Mesenchymal stem cell (in vitro differentiated cells and primary cell): ENCODE measurements at regions not wholly inside any gene's neighbourhood (a gene's known extent, or its start where the extent isn't known, plus 50 kb on each side); places are given as distances from the start of the nearest gene placed in this dataset.

Source experiments
- DNase-seq: peaks from one replicate; pipeline ENCODE4 v3.0.0-alpha.2; 2013
- H2AFZ ChIP-seq: one replicate; pipeline ENCODE4 v1.6.1; 2013; ENCODE audit warnings: low read depth, mild to moderate bottlenecking, control low read depth, inconsistent platforms, low read length, moderate library complexity
- H2AK5ac ChIP-seq: 2 replicates; pipeline ENCODE4 v1.6.1; 2013; ENCODE audit warnings: low read length, moderate library complexity, mild to moderate bottlenecking, inconsistent platforms; ENCODE audit not compliant: severe bottlenecking
- H2BK120ac ChIP-seq: one replicate; pipeline ENCODE4 v1.6.1; 2013; ENCODE audit warnings: low read depth, mild to moderate bottlenecking, inconsistent platforms, low read length, moderate library complexity
- H2BK12ac ChIP-seq, 2 experiments: one replicate each; pipeline ENCODE4 v1.6.1; 2013; ENCODE audit warnings: inconsistent platforms in 2 of 2, low read length in 2 of 2, mild to moderate bottlenecking in 2 of 2, moderate library complexity in 2 of 2, control low read depth in 1 of 2
- H2BK15ac ChIP-seq: one replicate; pipeline ENCODE4 v1.6.1; 2013; ENCODE audit warnings: mild to moderate bottlenecking, low read depth, inconsistent platforms; ENCODE audit not compliant: poor library complexity, severe bottlenecking
- H2BK5ac ChIP-seq: 2 replicates; pipeline ENCODE4 v1.6.1; 2013; ENCODE audit warnings: low read depth, mild to moderate bottlenecking, low read length, control low read depth, inconsistent platforms; ENCODE audit not compliant: poor library complexity, severe bottlenecking
- H3K14ac ChIP-seq, 2 experiments: one replicate each; pipeline ENCODE4 v1.6.1; 2013; ENCODE audit warnings: inconsistent platforms in 2 of 2, low read length in 2 of 2, control low read depth in 1 of 2, mild to moderate bottlenecking in 1 of 2, moderate library complexity in 1 of 2
- H3K18ac ChIP-seq, 2 experiments: one replicate each; pipeline ENCODE4 v1.6.1; 2013; ENCODE audit warnings: inconsistent platforms in 2 of 2, low read length in 2 of 2, control low read depth in 1 of 2, low read depth in 1 of 2, mild to moderate bottlenecking in 1 of 2
- H3K23ac ChIP-seq, 2 experiments: one replicate each; pipeline ENCODE4 v1.6.1; 2013; ENCODE audit warnings: inconsistent platforms in 2 of 2, low read length in 2 of 2, mild to moderate bottlenecking in 2 of 2, moderate library complexity in 2 of 2, control low read depth in 1 of 2
- H3K27ac ChIP-seq: 2 replicates; pipeline ENCODE4 v1.5.1; 2013; ENCODE audit warnings: mild to moderate bottlenecking, moderate library complexity, low read length, control low read depth, inconsistent platforms; ENCODE audit not compliant: poor library complexity, severe bottlenecking
- H3K27me3 ChIP-seq, 2 experiments: 2 replicates each; pipeline versions ENCODE4 v1.6.1 to v1.7.0; 2013; ENCODE audit warnings: low read length in 2 of 2, mild to moderate bottlenecking in 2 of 2, moderate library complexity in 2 of 2, control low read depth in 1 of 2, inconsistent platforms in 1 of 2; ENCODE audit not compliant: control insufficient read depth in 1 of 2, insufficient read depth in 1 of 2
- H3K36me3 ChIP-seq, 2 experiments: 2 replicates each; pipeline versions ENCODE4 v1.6.1 to v1.7.0; 2013; ENCODE audit warnings: low read length in 2 of 2, control low read depth in 1 of 2, inconsistent platforms in 1 of 2, low read depth in 1 of 2, mild to moderate bottlenecking in 1 of 2; ENCODE audit not compliant: insufficient read depth in 2 of 2, control insufficient read depth in 1 of 2
- H3K4ac ChIP-seq, 2 experiments: one replicate each; pipeline ENCODE4 v1.6.1; 2013; ENCODE audit warnings: inconsistent platforms in 2 of 2, low read length in 2 of 2, mild to moderate bottlenecking in 2 of 2, moderate library complexity in 2 of 2, control low read depth in 1 of 2, low read depth in 1 of 2
- H3K4me1 ChIP-seq: 2 replicates; pipeline ENCODE4 v1.6.1; 2013; ENCODE audit warnings: low read depth, low read length, control low read depth; ENCODE audit not compliant: control insufficient read depth, insufficient read depth
- H3K4me2 ChIP-seq: 2 replicates; pipeline ENCODE4 v1.6.1; 2013; ENCODE audit warnings: low read length, mild to moderate bottlenecking, inconsistent platforms; ENCODE audit not compliant: poor library complexity, severe bottlenecking
- H3K4me3 ChIP-seq, 2 experiments: 2 replicates each; pipeline versions ENCODE4 v1.5.1 to v1.7.0; 2013; ENCODE audit warnings: low read length in 2 of 2, mild to moderate bottlenecking in 2 of 2, control low read depth in 1 of 2, low read depth in 1 of 2; ENCODE audit not compliant: insufficient read depth in 1 of 2
- H3K79me1 ChIP-seq: replicated peaks from 2 replicates; pipeline ENCODE4 v1.6.1; 2013; ENCODE audit warnings: mild to moderate bottlenecking, control low read depth, low read length, inconsistent platforms; ENCODE audit not compliant: poor library complexity, severe bottlenecking
- H3K9ac ChIP-seq: 2 replicates; pipeline ENCODE4 v1.7.0; 2013; ENCODE audit warnings: mild to moderate bottlenecking, low read length, moderate library complexity
- H3K9me3 ChIP-seq: 2 replicates; pipeline ENCODE4 v1.7.0; 2013; ENCODE audit warnings: mild to moderate bottlenecking, low read length; ENCODE audit not compliant: control insufficient read depth
- H4K8ac ChIP-seq: one replicate; pipeline ENCODE4 v1.6.1; 2013; ENCODE audit warnings: inconsistent platforms, mild to moderate bottlenecking, low read length, moderate library complexity
- H4K91ac ChIP-seq: one replicate; pipeline ENCODE4 v1.6.1; 2013; ENCODE audit warnings: mild to moderate bottlenecking, low read length, inconsistent platforms
- WGBS: methylation state at CpG from one replicate; pipeline ENCODE4 v1.1.7; 2013; ENCODE audit warnings: mixed read lengths; 5-methylcytosine and 5-hydroxymethylcytosine counted together

GRCh38 chr1:73953586-73953985, 244.4 kb downstream of the LRRIQ3 start:
- no peak overlapping the region for H2BK5ac ChIP-seq
- no peak overlapping the region for H4K8ac ChIP-seq
- H2AFZ ChIP-seq, result no peak overlapping the region
- peaks cover 5% of the 10 kb centered on the region for H3K9me3 ChIP-seq
- H3K18ac ChIP-seq, result no peak overlapping the region
- H2BK12ac ChIP-seq, result no peak overlapping the region
- H3K36me3 ChIP-seq, result no peaks in the 10 kb centered on the region
- H3K14ac ChIP-seq, result no peak overlapping the region
- no peaks in the 10 kb centered on the region for H3K27me3 ChIP-seq
- H3K4me1 ChIP-seq, result no peaks in the 10 kb centered on the region
- no peak for DNase-seq
- no peak overlapping the region for H3K4ac ChIP-seq
- no peak overlapping the region for H2AK5ac ChIP-seq
- no peak overlapping the region for H3K9ac ChIP-seq
- no peak overlapping the region for H4K91ac ChIP-seq
- H3K79me1 ChIP-seq, result no peaks in the 10 kb centered on the region
- no peak overlapping the region for H3K23ac ChIP-seq
- no peak overlapping the region for H3K4me2 ChIP-seq
- WGBS, result 81% methylated on average over 4 of the region's 4 CpGs
- no peak overlapping the region for H3K27ac ChIP-seq
- H2BK15ac ChIP-seq, result no peak overlapping the region
- no peak overlapping the region for H3K4me3 ChIP-seq
- no peak overlapping the region for H2BK120ac ChIP-seq

DNA sequence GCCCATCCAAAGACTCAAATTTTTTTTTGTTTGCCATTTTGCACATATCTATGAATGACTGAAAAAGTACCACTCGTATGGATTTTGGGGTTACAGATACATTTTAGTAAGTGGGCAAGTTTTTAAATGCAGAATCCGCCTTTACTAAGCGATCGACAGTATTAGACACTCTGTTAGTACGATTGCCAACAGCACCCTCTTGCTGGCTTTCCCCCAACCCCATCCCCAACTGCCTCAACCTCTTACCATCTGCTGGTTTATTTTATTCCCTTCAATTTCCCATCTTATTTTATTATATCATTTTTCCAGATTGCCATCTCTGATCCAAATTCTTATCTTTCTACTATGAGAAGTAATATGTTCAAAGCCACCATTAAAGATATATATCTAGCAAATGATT, 244.8 kb downstream of the LRRIQ3 start:
- H2BK120ac ChIP-seq, result no peak overlapping the region
- no peak overlapping the region for H3K4ac ChIP-seq
- WGBS, result 88% methylated on average over 5 of the region's 5 CpGs
- no peak overlapping the region for H2BK15ac ChIP-seq
- no peak overlapping the region for H2BK5ac ChIP-seq
- no peak overlapping the region for H2BK12ac ChIP-seq
- no peak overlapping the region for H3K4me2 ChIP-seq
- no peak overlapping the region for H3K23ac ChIP-seq
- H3K4me1 ChIP-seq, result no peaks in the 10 kb centered on the region
- no peak overlapping the region for H3K18ac ChIP-seq
- no peaks in the 10 kb centered on the region for H3K79me1 ChIP-seq
- no peak overlapping the region for H3K9ac ChIP-seq
- H3K27me3 ChIP-seq, result no peaks in the 10 kb centered on the region
- H3K4me3 ChIP-seq, result no peak overlapping the region
- H3K27ac ChIP-seq, result no peak overlapping the region
- H3K36me3 ChIP-seq, result no peaks in the 10 kb centered on the region
- no peak overlapping the region for H2AFZ ChIP-seq
- no peak overlapping the region for H3K14ac ChIP-seq
- no peak overlapping the region for H4K8ac ChIP-seq
- H2AK5ac ChIP-seq, result no peak overlapping the region
- no peak for DNase-seq
- peaks cover 5% of the 10 kb centered on the region for H3K9me3 ChIP-seq
- H4K91ac ChIP-seq, result no peak overlapping the region

DNA sequence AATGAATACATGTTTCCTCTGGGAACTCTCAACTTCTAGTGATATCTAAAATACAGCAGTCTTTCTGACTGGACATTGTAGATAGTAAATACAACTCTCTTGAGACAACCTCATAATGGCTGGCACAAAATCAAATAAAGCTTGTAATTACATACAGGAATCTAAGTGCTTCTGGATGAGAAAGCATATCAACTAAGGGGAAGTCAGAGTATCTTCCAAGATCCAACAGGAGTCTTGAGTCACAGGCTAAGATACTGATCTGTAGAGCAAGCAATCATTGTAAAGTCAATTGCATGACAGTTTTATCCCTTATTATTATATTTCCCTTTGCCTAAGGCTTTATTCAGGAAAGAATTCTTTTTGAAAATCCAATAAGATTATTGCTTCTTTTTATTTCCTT, 249.9 kb downstream of the LRRIQ3 start:
- Histone ChIP-seq H3K9ac (no peak overlapping the region), H4K8ac (no peak overlapping the region), H3K27ac (no peak overlapping the region), H3K27me3 (no peaks in the 10 kb centered on the region), H3K79me1 (no peaks in the 10 kb centered on the region), H3K36me3 (no peaks in the 10 kb centered on the region), H2BK120ac (no peak overlapping the region), H3K23ac (no peak overlapping the region), H3K4me3 (no peak overlapping the region), H3K4me1 (no peaks in the 10 kb centered on the region), H3K9me3 (no peaks in the 10 kb centered on the region), H2AFZ (no peak overlapping the region), H3K18ac (no peak overlapping the region), H2BK15ac (no peak overlapping the region), H2BK5ac (no peak overlapping the region), H3K14ac (no peak overlapping the region), H2AK5ac (no peak overlapping the region), H4K91ac (no peak overlapping the region), H3K4me2 (no peak overlapping the region), H3K4ac (no peak overlapping the region), H2BK12ac (no peak overlapping the region)
- no peak for DNase-seq

DNA sequence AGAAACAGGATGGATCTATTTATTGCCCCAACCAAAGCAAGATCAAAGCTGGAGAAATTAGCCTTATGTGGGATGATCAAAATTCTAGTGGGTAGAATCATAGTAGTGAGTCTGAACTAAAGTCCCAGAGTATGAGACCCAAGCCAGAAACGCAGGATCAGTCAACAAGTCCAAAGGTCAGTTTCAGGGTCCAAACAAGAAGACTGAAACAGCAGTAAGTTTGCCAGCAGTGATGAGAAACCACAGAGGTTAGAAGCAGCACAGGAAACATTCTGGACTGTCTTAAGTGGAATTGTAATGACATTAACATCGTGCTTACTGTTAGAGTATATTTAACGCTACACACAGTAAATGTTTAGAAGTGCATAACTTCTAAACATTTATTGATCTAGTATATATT, 251.0 kb downstream of the LRRIQ3 start:
- no peak overlapping the region for H3K4me2 ChIP-seq
- no peaks in the 10 kb centered on the region for H3K79me1 ChIP-seq
- no peaks in the 10 kb centered on the region for H3K9me3 ChIP-seq
- no peak overlapping the region for H3K27ac ChIP-seq
- DNase-seq, result no peak
- no peak overlapping the region for H3K14ac ChIP-seq
- no peak overlapping the region for H2BK15ac ChIP-seq
- no peaks in the 10 kb centered on the region for H3K4me1 ChIP-seq
- H3K9ac ChIP-seq, result no peak overlapping the region
- no peak overlapping the region for H2AK5ac ChIP-seq
- no peak overlapping the region for H2AFZ ChIP-seq
- H3K23ac ChIP-seq, result no peak overlapping the region
- no peak overlapping the region for H3K4me3 ChIP-seq
- no peak overlapping the region for H2BK120ac ChIP-seq
- H2BK5ac ChIP-seq, result no peak overlapping the region
- H4K91ac ChIP-seq, result no peak overlapping the region
- no peak overlapping the region for H3K18ac ChIP-seq
- no peaks in the 10 kb centered on the region for H3K27me3 ChIP-seq
- H2BK12ac ChIP-seq, result no peak overlapping the region
- WGBS, result 57% methylated on average over 1 of the region's 3 CpGs
- H4K8ac ChIP-seq, result no peak overlapping the region
- no peak overlapping the region for H3K4ac ChIP-seq
- no peaks in the 10 kb centered on the region for H3K36me3 ChIP-seq
